Islet precursor cell (in vitro differentiated cells): ENCODE measurements at regions not wholly inside any gene's neighbourhood (a gene's known extent, or its start where the extent isn't known, plus 50 kb on each side); places are given as distances from the start of the nearest gene placed in this dataset.
"Not testable (repeated sequence)": the region's sequence is repeated elsewhere in the genome, so short reads cannot be mapped to it uniquely, and the experiment has no call there.

Source experiments
- DNase-seq: peaks from one replicate; pipeline ENCODE4 v3.0.0-alpha.2; 2018

GRCh38 chr13:73832825-73833224 is 301.4 kb downstream of the KLF12 start:
- DNase-seq: no peak

- DNase-seq: no peak
Observed at GRCh38 chr13:73832128-73832588, 302.0 kb downstream of the KLF12 start.

- no peak for DNase-seq
Observed at GRCh38 chr13:73829416-73829815, 304.8 kb downstream of the KLF12 start.

- DNase-seq: no peak
Observed at GRCh38 chr13:73828811-73829210, 305.4 kb downstream of the KLF12 start.

- DNase-seq: no peak
Observed at GRCh38 chr13:73827434-73827833, 306.8 kb downstream of the KLF12 start.

- no peak for DNase-seq
Observed at GRCh38 chr13:73825143-73825542, 309.1 kb downstream of the KLF12 start.

- DNase-seq: no peak
Observed at GRCh38 chr13:73822668-73823592, 311.3 kb downstream of the KLF12 start.

GRCh38 chr13:73820688-73821087 is 313.5 kb downstream of the KLF12 start:
- no peak for DNase-seq

- no peak for DNase-seq
Observed at GRCh38 chr13:73820285-73820684, 313.9 kb downstream of the KLF12 start.

GRCh38 chr13:73819711-73820110 is 314.5 kb downstream of the KLF12 start:
- DNase-seq: no peak

- no peak for DNase-seq
Observed at GRCh38 chr13:73816702-73817101, 317.5 kb downstream of the KLF12 start.

GRCh38 chr13:73815796-73816195 is 318.4 kb downstream of the KLF12 start:
- DNase-seq: no peak

GRCh38 chr13:73810647-73811046 is 323.6 kb downstream of the KLF12 start:
- no peak for DNase-seq

GRCh38 chr13:73809561-73809960 is 324.6 kb downstream of the KLF12 start:
- DNase-seq: no peak

GRCh38 chr13:73808318-73808717 is 325.9 kb downstream of the KLF12 start:
- no peak for DNase-seq

- DNase-seq: not testable (repeated sequence)
Observed at GRCh38 chr13:73805326-73805958, 328.8 kb downstream of the KLF12 start.

- no peak for DNase-seq
Observed at GRCh38 chr13:73803997-73804396, 330.2 kb downstream of the KLF12 start.

GRCh38 chr13:73800011-73800410 is 334.2 kb downstream of the KLF12 start:
- DNase-seq: no peak

GRCh38 chr13:73794755-73795154 is 339.4 kb downstream of the KLF12 start:
- no peak for DNase-seq

- no peak for DNase-seq
Observed at GRCh38 chr13:73793361-73793760, 340.8 kb downstream of the KLF12 start.

GRCh38 chr13:73792796-73793195 is 341.4 kb downstream of the KLF12 start:
- no peak for DNase-seq

- no peak for DNase-seq
Observed at GRCh38 chr13:73782450-73783449, 351.5 kb downstream of the KLF12 start.

GRCh38 chr13:73781384-73781783 is 352.8 kb downstream of the KLF12 start:
- no peak for DNase-seq
